Right cardiac atrium (tissue), 5 donors: ENCODE measurements at regions not wholly inside any gene's neighbourhood (a gene's known extent, or its start where the extent isn't known, plus 50 kb on each side); places are given as distances from the start of the nearest gene placed in this dataset.
"Not testable (repeated sequence)": the region's sequence is repeated elsewhere in the genome, so short reads cannot be mapped to it uniquely, and the experiment has no call there.

Source experiments
- ATAC-seq, 2 donors: fragments of 200-7000 bp; cut with Tn5 transposase; one replicate each; pipeline versions ENCODE4 v1.8.0 to v1.9.1; 2020; ENCODE audit warnings: moderate library complexity in 2 of 2, mild to moderate bottlenecking in 1 of 2
- DNase-seq, 3 donors: peaks; one replicate each; pipeline ENCODE4 v3.0.0-alpha.2; 2020
- H3K27ac ChIP-seq: one replicate; pipeline ENCODE4 v1.5.1; 2013; ENCODE audit warnings: mild to moderate bottlenecking, low read length, control low read depth, moderate library complexity
- H3K27me3 ChIP-seq: one replicate; pipeline ENCODE4 v1.6.1; 2013; ENCODE audit not compliant: control insufficient read depth, insufficient read depth
- H3K4me1 ChIP-seq: one replicate; pipeline ENCODE4 v1.6.1; 2013; ENCODE audit warnings: low read length; ENCODE audit not compliant: control insufficient read depth, insufficient read depth
- H3K4me3 ChIP-seq: one replicate; pipeline ENCODE4 v1.5.1; 2013; ENCODE audit warnings: low read length, control low read depth
- H3K9me3 ChIP-seq: one replicate; pipeline ENCODE4 v1.6.1; 2013; ENCODE audit warnings: low read length; ENCODE audit not compliant: control insufficient read depth
- WGBS: extraction: QIAGEN DNeasy Blood & Tissue Kit; methylation state at CpG from one replicate; pipeline ENCODE4 v1.1.7; 2013; 5-methylcytosine and 5-hydroxymethylcytosine counted together
- intact Hi-C, 4 donors: fragments of 100-400 bp; cut with DNase I; formaldehyde crosslinking; loops; one replicate each; pipeline versions ENCODE4 v1.11.0 to v1.14.0; 2022 to 2023
- donor health status: healthy with polysubstance abuse.
- donor health status: DM: no; HTN: yes; CAD: no.
- donor health status: DM: no; HTN: no; CAD: no.
- donor health status: DM: no; HTN: yes; CAD: no; lungs with severe emphysema.
- donor health status: DM: yes; HTN: yes; CAD: no.

DNA sequence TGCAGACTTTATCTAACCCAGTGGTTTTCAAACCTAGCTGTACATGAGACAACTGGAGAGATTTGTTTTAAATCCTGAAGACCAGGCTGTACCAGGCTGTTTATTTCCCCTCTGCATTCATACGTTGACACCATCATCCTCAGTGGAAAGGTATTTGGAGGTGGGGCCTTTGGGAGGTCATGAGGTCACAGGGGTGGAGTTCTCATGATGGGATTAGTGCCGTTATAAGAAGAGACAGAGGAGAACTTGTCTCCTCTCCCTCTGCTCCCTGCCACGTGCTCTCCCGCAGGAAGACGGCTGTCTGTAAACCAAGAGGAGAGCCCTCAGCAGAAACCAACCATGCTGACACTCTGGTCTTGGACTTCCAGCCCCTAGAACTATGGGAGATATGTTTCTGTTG lies 165.4 kb downstream of the ADSS2 start:
- intact Hi-C loops: no loop called here
- Histone ChIP-seq H3K9me3 (no peaks in the 10 kb centered on the region), H3K27ac (no peak overlapping the region), H3K4me3 (no peak overlapping the region), H3K4me1 (no peaks in the 10 kb centered on the region), H3K27me3 (no peaks in the 10 kb centered on the region)
- ATAC-seq (no peak), DNase-seq (no peak)
- WGBS: 74% methylated on average over 5 of the region's 5 CpGs

DNA sequence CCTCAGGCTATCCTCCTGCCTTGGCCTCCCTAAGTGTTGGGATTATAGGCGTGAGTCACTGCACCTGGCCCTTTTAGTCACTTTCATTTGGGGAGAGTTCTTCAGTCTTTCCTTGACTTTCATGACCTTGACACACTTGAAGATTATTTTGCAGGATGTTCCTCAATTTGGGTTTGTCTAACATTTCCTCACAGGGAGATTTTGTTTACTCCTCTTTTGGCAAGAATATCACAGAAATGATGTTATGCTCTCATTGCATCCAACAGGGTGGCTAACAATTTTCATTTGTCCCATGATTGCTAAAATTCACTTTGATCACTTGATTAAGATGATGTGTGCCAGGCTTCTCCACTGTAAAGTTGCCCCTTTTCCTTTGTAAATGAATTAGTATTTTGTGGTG lies 164.0 kb downstream of the ADSS2 start:
- no peak for DNase-seq
- Histone ChIP-seq H3K4me3 (no peak overlapping the region), H3K4me1 (no peaks in the 10 kb centered on the region), H3K27ac (no peak overlapping the region), H3K9me3 (no peaks in the 10 kb centered on the region), H3K27me3 (no peaks in the 10 kb centered on the region)
- 80% methylated on average over 1 of the region's 1 CpG for WGBS
- no peak for ATAC-seq
- intact Hi-C loops: no loop called here

DNA sequence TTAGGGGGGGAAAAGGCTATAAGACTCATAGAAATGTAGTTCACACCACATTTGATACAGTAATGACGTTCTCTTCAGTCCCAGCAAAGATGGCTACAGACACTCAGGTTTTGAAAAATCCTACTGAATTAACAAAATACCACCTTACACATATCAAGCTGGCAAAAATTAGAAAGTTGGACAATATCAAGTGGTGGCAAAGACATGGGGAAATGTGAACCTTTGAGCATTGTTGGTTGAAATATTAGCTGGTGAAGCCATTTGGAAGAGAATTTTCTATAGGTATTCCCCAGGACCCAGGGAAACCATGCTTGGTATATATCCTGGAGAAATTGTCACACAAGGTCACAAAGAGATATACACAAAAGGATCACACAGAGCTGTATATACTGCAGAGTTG lies 163.0 kb downstream of the ADSS2 start:
- no peak for DNase-seq
- H3K4me3 ChIP-seq: no peak overlapping the region
- no peaks in the 10 kb centered on the region for H3K27me3 ChIP-seq
- H3K27ac ChIP-seq: no peak overlapping the region
- no peaks in the 10 kb centered on the region for H3K4me1 ChIP-seq
- whole genome bisulfite sequencing: 98% methylated on average over 1 of the region's 1 CpG
- intact Hi-C loops: no loop called here
- no peaks in the 10 kb centered on the region for H3K9me3 ChIP-seq
- ATAC-seq: no peak

DNA sequence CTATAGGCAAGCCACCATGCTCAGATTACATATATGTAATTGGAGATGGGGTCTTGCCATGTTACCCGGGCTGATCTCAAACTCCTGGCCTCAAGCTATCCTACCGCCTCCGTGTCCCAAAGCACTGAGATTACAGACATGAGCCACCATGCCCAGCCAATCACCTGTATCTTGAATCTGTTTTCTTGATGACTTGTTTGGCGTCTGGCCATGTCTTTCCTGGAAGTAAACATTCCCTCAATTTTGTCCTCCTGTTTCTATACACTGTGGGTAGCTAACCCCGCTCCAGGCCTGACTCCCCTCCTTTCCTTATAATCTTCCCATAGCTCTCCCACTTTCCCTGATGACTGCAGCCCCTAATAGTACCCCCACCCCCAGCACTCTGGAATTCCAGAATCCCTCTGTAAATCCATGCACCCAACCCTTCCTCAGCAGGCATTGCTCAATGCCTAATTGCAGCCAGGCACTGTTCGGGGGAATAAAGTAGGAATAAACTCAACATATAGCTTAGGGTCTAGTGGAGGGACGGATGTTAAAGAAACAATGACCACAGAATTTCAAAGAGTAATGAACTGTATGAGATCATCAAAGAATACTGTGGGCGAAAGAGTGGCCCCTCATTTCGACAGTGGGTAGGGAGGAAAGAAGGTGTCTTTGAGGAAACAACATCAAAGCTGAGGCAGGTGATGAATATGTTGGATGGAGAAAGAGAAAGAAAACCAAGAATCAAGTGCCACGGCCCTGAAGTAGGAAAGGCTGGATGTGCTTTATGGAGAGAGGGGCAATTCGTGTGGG lies 161.5 kb downstream of the ADSS2 start:
- DNase-seq (no peak), ATAC-seq (no peak)
- Histone ChIP-seq H3K4me3 (no peak overlapping the region), H3K9me3 (no peaks in the 10 kb centered on the region), H3K27me3 (no peaks in the 10 kb centered on the region), H3K4me1 (no peaks in the 10 kb centered on the region), H3K27ac (no peak overlapping the region)
- 84% methylated on average over 11 of the region's 11 CpGs for WGBS
- intact Hi-C loops: no loop called here

DNA sequence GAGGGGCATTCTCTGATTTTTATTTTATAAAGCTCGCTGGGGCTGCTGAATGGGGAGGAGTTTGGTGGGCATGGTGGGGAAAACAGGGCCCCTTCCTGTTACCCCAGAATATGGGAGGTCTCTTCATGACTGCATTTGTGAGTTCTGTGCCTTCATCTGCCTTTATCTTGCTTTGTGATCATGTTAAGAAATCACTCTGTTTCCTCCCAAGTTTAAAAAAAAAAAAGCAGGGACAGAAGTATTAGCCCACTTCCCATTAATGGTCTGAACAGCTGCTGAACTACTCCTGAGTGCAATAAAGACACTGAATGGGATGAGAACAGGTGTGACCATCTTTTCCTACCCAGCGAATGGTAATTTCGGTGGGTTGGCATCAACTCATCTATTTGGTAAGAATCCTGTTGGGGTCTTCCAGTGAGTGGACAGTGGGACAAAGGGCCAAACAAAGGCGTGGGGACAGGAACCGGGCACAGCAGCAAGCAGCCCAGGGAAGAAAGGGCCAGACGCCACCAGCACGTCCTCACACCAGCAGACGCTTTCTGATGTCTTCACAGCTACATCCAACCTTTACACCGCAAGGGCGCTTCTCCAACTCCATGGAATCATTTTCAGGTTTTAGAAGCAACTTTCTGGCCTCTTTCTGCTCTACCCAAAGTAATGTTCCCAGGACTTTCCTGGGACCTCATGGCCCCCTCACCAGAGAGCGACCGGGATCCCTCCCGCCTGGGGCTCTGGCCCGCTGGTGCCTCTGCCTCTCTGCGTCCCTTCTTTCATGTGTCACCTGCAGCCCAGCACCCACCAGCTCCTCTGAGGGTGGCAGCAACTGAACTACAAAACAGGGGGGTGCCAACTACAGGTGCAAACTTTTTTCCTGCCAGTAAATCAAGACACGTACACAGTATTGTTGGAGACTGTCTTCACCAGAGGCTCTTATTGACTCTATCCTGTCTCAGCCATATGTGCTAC lies 160.2 kb downstream of the ADSS2 start:
- DNase-seq (no peak), ATAC-seq (no peak)
- H3K4me3 ChIP-seq: no peak overlapping the region
- H3K4me1 ChIP-seq: no peaks in the 10 kb centered on the region
- no peaks in the 10 kb centered on the region for H3K9me3 ChIP-seq
- WGBS: 86% methylated on average over 16 of the region's 16 CpGs
- H3K27me3 ChIP-seq: no peaks in the 10 kb centered on the region
- intact Hi-C loops: no loop called here
- H3K27ac ChIP-seq: no peak overlapping the region

DNA sequence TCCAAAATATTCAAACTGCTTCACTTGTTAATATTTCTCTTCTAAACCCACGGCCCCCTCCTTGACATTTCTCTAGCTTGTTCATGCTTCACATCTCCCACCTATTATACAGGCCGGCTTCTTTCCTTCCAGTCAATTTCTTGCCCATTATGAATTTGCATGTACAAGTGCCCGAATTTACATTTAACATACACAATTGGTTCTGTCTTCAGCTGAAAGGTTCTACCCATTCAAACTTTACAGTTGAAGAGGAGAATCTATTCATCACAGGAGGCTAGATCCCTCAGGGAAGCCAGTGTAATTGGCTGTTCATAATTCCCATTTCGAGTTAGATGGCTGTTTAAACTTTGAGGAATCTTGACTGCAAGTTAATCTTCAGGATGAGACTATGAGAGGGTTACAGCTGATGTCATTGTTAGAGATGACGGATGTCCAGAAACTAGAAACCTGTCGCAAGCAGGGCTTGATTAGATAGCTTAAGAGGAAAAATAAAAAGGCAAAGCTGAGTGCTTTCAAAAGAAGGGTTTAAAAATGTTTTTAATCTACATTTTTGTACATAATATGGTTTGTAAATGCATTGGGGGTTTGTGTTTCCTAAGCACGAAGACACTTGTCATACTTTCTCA lies 157.0 kb downstream of the ADSS2 start:
- H3K4me1 ChIP-seq: no peaks in the 10 kb centered on the region
- no peak overlapping the region for H3K27ac ChIP-seq
- ATAC-seq: no peak
- 78% methylated on average over 7 of the region's 7 CpGs for WGBS
- intact Hi-C loops: no loop called here
- no peaks in the 10 kb centered on the region for H3K27me3 ChIP-seq
- DNase-seq: no peak
- no peak overlapping the region for H3K4me3 ChIP-seq
- H3K9me3 ChIP-seq: no peaks in the 10 kb centered on the region

DNA sequence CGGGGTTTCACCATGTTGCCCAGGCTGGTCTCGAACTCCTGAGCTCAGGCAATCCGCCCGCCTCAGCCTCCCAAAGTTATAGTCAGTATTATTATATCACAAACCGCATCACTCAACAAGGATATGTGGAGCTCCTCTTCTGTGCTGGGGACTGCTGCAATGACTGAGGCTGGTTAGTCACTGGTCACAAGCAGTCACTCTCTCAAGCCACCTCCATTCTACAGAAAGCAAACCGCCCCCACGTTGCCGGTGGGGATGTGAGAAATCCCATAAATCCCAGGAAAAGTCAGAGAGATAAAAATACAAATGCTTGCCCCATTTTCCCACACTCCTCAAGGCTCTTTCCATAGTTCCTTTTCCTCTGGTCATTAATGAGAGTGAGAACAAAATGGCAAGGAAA lies 155.7 kb downstream of the ADSS2 start:
- no peak for DNase-seq
- Histone ChIP-seq H3K27ac (no peak overlapping the region), H3K4me3 (no peak overlapping the region), H3K27me3 (no peaks in the 10 kb centered on the region), H3K9me3 (no peaks in the 10 kb centered on the region), H3K4me1 (no peaks in the 10 kb centered on the region)
- intact Hi-C loops: no loop called here
- ATAC-seq: no peak
- 71% methylated on average over 7 of the region's 8 CpGs for WGBS

DNA sequence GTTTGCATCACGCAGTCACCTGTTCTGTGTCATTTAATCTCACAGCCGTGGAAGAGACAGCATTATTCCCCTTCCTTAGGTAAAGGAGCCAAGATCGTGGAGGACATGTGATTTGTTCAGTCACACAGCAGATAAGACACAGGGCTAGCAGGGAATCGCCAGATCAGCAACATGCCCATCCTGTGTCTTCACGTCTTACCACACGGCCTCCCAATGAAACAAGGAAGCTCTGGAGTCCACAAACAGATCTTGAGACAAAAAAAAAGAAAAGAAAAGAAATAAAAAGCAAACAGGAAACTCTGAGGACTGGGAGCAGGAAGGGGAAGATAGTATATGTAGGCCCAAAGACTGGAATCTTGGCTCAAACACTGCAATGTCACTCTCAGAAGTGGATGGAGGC lies 155.3 kb downstream of the ADSS2 start:
- no peaks in the 10 kb centered on the region for H3K9me3 ChIP-seq
- intact Hi-C loops: no loop called here
- H3K4me3 ChIP-seq: no peak overlapping the region
- H3K27me3 ChIP-seq: no peaks in the 10 kb centered on the region
- H3K4me1 ChIP-seq: no peaks in the 10 kb centered on the region
- 26% methylated on average over 6 of the region's 6 CpGs for WGBS
- no peak for ATAC-seq
- H3K27ac ChIP-seq: no peak overlapping the region
- no peak for DNase-seq

DNA sequence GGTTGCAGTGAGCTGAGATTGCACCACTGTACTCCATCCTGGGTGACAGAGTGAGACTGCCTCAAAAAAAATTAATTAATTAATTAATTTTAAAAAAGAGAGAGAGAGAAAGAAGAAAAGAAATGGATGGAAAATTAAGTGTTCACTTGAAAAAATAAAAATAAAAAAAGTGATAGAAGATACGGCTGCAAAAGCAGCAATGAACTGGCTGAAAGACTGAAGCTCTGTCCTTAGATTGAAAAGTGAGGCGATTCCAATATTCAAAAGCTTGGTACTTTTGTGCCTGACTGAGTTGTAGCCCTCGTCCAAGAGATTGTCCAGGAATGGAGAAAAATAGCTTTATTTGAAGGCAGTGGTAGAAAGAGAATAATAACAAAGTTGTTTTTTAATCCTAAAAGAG lies 154.6 kb downstream of the ADSS2 start:
- intact Hi-C loops: no loop called here
- Histone ChIP-seq H3K4me3 (no peak overlapping the region), H3K9me3 (no peaks in the 10 kb centered on the region), H3K4me1 (no peaks in the 10 kb centered on the region), H3K27ac (no peak overlapping the region), H3K27me3 (no peaks in the 10 kb centered on the region)
- ATAC-seq (no peak), DNase-seq (no peak)
- 92% methylated on average over 3 of the region's 3 CpGs for WGBS

DNA sequence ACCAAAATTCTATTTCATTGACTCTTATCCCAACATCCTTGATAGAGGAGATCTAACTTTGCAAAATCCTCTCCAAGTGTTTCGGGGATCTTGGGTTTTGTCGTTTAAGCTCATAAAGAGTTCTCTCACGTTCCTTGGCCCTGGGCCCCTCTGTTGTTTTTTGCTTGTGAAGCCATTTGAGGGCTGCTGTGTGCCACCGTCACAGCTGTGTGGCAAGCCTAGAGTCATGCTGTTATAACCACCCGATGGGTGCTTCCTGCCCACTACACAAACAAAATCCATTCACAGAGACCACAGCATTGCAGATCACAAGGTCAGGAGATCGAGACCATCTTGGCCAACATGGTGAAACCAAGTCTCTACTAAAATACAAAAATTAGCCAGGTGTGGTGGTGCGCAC lies 154.1 kb downstream of the ADSS2 start:
- 88% methylated on average over 7 of the region's 7 CpGs for WGBS
- Histone ChIP-seq H3K4me1 (no peaks in the 10 kb centered on the region), H3K27me3 (no peaks in the 10 kb centered on the region), H3K27ac (no peak overlapping the region), H3K9me3 (no peaks in the 10 kb centered on the region), H3K4me3 (no peak overlapping the region)
- intact Hi-C loops: no loop called here
- DNase-seq (no peak), ATAC-seq (no peak)

DNA sequence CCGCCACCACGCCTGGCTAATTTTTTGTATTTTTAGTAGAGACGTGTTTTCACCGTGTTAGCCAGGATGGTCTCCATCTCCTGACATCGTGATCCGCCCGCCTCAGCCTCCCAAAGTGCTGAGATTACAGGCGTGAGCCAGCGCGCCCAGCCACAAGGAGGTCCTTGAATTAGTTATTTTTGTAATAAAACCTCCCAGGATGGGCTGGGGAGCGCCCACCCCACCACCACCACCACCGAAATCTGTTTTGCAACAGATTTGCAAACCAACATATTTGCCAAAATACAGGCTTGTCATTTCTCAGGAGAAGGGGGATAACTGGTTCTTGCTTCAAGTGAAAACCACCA lies 151.7 kb downstream of the ADSS2 start:
- DNase-seq, intact Hi-C loops: not testable (repeated sequence)

More for the DNA sequence above, 151.7 kb downstream of the ADSS2 start:
- not testable (repeated sequence) for H3K4me3 ChIP-seq, H3K9me3 ChIP-seq, ATAC-seq, H3K27ac ChIP-seq, H3K4me1 ChIP-seq, H3K27me3 ChIP-seq
- 94% methylated on average over 12 of the region's 12 CpGs for WGBS
